ENCODE measurements at regions not wholly inside any gene's neighbourhood (a gene's known extent, or its start where the extent isn't known, plus 50 kb on each side); places are given as distances from the start of the nearest gene placed in this dataset.

GRCh38 chr5:4137781-4138180 is 542.1 kb downstream of the IRX1 start:
- DNase-seq, result no peak

- no peak for DNase-seq
Measured at GRCh38 chr5:4142842-4143241, 547.2 kb downstream of the IRX1 start.

DNA sequence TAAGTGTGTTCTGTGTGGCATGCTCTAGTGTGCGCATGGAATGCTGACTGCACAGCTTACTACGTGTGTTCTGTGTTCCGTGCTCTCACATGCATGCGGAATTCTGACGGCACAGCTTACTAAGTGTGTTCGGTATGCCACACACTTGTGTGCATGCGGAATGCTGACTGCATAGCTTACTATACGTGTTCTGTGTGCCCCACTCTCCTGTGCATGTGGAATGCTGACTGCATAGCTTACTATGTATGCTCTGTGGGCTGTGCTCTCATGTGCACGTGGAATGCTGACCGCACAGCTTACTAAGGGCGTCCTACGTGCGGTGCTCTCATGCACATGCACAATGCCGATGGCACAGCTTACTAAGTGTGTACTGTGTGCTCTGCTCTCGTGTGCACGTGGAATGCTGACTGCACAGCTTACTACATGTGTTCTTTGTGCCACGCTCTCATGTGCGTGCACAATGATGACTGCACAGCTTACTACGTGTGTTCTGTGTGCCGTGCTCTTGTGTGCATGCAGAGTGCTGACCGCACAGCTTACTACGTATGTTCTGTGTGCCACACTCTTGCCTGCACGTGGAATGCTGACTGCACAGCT is 548.9 kb downstream of the IRX1 start:
- DNase-seq, result no peak

GRCh38 chr5:4145511-4145910 is 549.9 kb downstream of the IRX1 start:
- no peak for DNase-seq

GRCh38 chr5:4148009-4148408 is 552.4 kb downstream of the IRX1 start:
- no peak for DNase-seq

GRCh38 chr5:4150067-4150466 is 554.4 kb downstream of the IRX1 start:
- no peak for DNase-seq

GRCh38 chr5:4156153-4156552 is 560.5 kb downstream of the IRX1 start:
- no peak for DNase-seq

DNA sequence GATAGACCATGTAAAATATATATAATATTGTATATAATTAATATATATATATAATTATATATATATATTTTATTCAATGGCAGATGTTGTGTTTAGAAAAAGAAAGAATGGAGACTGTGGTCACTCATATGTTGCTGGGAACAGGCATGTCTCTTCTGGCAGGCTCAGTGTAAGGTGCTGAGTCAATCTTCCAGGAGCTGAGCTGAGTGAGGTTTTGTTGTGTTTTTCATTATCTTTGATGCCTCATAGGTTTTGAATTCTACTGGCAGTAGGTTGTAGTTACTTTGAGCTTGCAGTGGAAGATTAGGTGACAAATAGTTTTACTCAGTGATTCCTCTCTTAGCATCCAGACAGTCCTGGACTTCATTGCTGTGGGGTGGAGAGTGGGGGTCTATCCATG is 561.3 kb downstream of the IRX1 start:
- DNase-seq, result no peak

DNA sequence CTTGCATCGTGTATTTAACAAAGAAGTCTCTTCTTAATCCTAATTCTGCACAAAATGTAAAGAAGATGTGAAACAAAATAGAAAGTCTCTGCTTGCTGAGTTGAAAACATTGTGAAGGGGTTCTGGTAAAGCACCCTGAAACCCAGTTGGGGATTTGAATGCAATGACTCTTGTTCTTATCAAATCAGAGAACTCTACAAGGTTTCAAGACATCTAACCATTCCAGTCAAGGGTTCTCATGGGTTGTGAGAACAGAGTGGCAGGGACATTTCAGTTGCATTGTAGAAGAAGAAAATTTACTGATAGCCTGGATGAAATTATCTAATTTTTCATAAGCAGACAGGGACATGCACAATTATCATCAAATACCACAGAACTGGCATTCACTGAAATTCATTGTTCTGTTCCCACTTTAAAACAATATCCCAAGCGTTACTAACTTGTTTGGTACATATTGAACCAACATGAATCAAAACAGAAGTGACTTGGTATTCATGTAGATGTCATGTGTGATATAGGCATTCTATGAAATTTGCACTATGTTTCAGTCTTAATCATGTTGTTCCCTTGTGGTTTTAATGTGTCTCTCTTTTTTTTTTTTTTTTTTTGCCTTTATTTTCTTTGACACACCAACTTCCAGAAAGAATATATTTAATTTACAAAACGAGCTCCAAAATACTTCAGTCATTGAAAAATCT is 563.3 kb downstream of the IRX1 start:
- no peak for DNase-seq

DNA sequence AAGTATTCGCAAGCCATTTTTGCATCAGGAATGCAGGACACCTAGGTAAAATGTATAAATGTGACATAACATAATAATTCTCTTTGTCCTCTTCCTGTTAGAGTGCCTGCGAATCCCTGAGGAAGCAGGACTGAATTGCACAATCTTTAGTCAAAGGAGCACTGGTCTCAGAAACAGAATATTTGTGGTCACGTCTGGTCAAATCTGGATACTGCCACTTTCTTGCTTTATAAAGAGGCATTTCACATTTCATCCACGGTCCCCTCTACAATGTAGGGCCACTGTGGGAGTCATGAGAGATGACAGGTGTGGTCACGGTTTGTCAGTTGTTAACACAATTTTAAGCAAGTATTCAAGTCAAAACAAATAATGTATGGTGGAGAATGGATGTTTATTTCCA is 564.0 kb downstream of the IRX1 start:
- no peak for DNase-seq

DNA sequence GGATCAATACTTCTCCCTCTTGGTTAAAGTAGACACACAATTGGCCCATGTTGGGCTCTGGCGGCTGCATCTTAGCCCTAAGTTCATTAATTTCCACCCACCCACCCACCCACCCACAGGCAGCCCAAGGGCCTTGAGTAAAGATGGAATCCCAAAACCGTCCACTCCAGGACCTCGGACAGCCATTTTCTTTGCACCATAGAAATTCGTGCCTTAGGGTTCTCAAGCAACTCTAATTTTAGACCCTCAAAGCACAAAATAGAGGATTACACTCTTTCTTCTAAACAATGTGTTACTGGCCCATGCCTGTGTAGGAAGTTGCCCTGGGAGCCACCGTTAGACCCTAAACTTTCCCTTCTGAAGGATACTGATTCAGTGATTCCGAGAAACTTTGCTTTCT is 568.5 kb downstream of the IRX1 start:
- DNase-seq, result no peak

DNA sequence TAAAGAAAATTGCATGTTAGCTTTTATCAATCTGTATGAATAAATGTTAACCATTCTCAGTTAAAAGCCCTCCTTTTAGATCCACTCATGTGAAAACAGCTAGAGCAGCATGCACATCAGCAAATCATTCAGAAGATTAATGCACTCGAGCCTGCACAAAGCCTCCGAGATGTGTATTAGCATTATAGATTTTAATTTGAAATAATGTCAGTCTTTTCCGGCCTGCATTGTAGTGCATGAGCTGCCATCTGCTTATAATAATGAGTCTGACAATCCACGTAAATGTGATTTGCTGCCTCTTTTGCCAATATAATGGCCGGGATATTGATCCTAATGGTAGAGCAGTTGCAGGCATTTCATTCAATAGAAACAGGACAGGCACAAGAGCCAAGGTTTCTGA is 585.1 kb downstream of the IRX1 start:
- no peak for DNase-seq

DNA sequence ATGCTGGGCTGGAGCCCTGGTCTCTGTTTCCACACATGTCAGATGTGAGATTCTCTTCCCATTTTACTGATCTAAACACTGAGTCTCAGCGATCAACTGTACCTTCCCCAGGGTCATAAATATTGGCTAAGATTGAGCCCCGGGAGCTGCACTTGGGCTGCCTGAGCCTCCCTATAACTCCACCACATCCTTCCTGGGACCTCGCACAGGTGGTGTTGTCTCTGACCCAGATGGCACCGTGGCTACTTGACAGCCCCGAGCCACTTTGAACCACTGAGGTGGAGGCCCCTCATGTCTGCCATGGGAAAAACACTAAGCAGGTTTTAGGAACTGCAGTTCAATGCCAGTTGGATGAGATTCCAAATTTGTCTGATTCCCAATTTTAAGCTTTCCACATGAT is 586.5 kb downstream of the IRX1 start:
- no peak for DNase-seq

GRCh38 chr5:4185127-4185526 is 589.5 kb downstream of the IRX1 start:
- DNase-seq, result no peak

DNA sequence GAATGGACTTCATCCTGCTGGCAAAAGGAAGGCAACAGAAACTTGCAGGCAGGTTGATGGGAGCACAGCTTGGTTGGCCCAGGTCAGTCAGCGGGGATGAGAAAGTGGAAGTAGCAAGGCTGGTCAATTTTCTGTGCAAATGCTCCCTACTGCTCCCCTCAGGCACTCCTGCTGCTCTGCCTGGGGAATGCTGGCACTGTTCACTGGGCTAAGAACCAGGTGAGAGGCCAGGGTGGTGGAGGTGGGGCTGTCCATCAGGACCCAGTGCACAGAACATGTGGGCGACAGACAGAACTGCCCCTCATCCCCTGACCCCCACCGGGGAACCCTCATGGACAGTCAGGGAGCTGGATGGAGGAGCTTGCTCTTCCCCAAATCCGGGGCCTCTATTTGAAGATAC is 593.1 kb downstream of the IRX1 start:
- no peak for DNase-seq

DNA sequence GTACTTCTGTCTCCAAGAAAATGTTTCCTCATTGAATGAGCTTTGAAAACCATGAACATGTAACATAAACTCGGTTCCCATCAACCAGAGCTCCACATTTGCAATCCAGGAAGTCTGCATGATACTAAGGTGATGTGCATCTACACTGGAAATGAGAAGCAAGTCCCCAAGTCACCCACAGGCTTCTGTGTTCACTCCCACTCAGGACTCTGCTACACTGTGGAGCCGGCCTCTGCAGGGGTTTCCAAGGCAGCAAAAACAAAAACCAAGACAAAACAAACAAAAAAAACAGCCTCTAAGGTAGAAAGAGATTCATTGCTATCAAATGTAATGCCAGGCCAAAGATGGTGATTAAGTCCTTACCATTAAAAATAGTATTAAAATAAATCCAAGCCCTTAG is 593.7 kb downstream of the IRX1 start:
- DNase-seq, result no peak

- DNase-seq, result no peak
Measured at GRCh38 chr5:4191041-4191440, 595.4 kb downstream of the IRX1 start.

DNA sequence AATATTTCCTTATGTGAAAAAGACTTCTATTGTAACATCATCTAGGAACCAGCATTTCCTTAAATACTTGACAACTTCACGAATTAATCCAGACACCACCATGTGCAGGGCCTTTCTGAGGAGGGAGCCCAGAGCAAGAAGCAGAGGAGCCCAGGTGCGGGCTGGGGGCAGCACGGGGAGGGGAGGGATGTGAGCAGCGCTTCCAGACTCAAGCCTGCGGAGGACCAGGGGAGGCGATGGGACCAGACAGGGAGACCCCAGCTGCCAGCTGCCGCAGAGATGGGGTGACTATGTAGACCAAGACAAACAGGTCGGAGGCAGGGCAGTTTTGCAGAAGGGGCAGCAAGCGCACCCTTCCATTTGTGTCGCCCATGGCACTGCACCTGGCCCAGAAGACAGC is 596.1 kb downstream of the IRX1 start:
- no peak for DNase-seq

DNA sequence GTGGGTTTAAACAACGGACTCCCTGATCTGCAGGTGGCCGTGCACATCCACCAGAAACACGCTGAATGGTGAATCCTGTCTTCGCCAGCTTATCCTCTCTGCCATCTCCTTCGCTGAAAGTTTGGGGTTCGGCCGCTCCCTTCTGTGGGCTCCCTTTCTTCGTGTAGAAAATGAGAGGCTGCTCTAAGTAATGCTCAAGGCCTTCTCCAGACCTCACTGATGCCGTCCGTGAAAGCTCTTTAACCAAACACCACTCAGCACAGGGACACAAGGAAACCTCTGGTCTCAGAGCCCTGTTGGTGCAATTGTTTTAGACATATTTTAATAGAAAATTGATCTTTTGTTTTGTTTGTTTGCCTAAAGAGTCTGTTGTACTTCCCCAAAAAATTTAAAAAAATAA is 596.5 kb downstream of the IRX1 start:
- DNase-seq, result no peak

- no peak for DNase-seq
Measured at GRCh38 chr5:4196744-4197143, 601.1 kb downstream of the IRX1 start.

DNA sequence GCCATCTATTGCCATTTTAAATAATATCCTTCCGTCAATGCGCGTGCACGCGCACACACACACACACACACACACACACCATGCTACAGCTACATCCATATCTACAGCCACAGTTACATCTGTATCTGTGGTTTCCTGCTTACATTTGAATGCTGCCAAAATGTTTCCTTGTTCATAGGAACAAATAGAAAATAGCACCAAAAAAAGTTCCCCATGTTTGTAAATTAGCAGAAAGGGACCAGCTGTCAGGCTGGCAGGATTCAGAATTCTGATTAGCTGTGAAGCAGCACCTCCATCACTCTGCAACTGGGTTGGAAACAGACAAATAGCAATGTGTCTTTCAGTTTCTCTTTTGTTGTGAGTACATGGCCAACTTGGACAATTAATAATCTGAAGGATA is 601.5 kb downstream of the IRX1 start:
- no peak for DNase-seq

- DNase-seq, result no peak
Measured at GRCh38 chr5:4198461-4198860, 602.8 kb downstream of the IRX1 start.

DNA sequence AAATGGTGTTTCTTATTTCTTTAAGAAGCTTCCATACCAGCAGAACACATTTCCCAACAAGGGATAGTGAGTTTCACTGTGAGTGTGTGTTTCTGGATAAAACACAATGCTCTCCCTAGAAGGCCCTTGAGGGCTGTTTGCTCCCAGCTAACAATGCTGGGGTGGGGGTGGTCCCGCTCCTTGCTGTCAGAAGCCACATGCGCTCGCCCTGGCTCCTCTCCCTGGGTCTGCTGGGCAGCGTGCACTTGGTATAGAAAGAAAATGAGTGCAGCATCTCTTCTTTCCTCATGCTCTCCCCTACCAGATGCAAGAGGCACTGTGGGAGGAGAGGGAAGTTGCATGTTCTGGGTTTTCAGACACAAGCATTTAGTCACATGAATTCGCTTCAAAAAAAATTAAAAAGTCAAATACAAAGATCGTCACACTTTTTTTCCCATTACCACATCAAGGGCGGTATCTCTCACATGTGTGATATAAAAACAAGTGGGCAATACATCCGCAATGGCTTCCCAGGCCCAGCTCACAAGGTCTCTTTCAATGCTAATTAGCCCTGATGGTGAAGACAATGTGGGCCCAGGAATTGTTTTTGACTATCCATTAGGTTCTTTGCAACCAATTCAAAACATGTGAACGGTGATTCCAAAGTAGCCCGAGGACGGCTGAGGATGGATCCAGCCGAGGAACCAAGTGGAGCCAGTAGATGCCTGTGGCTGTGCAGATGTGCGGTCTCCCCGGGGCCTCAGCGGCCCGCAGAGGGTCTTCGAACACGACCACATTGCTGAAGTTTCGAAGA is 603.6 kb downstream of the IRX1 start:
- DNase-seq, result no peak

GRCh38 chr5:4203146-4203545 is 607.5 kb downstream of the IRX1 start:
- no peak for DNase-seq

Measured in COR-L47 (cell line).